ENCODE measurements at regions not wholly inside any gene's neighbourhood (a gene's known extent, or its start where the extent isn't known, plus 50 kb on each side); places are given as distances from the start of the nearest gene placed in this dataset.

GRCh38 chr1:22315315-22316078, 136.2 kb upstream of the ZBTB40 start:
- no peak overlapping the region for H3K4me3 ChIP-seq (ENCODE audit: low read depth, low read length)
- peak; percentile 47 for DNase-seq
- no peaks in the 10 kb centered on the region for H3K9me3 ChIP-seq
- H3K27me3 ChIP-seq = no peaks in the 10 kb centered on the region
- no peak for TF ChIP-seq CTCF (IDR thresholded peaks at IDR 0.05; ENCODE audit: low read depth, low read length)
- peaks cover 14% of the 10 kb centered on the region for H3K4me1 ChIP-seq
- H3K36me3 ChIP-seq = no peaks in the 10 kb centered on the region

GRCh38 chr1:22317231-22317919, 134.3 kb upstream of the ZBTB40 start:
- TF ChIP-seq CTCF (IDR thresholded peaks at IDR 0.05; ENCODE audit: low read depth, low read length) = peak; percentile 54
- DNase-seq = peak; percentile 52

GRCh38 chr1:22317920-22318243, 133.8 kb upstream of the ZBTB40 start:
- no peak for DNase-seq
- Histone ChIP-seq H3K27me3 (no peaks in the 10 kb centered on the region), H3K4me3 (ENCODE audit: low read depth, low read length) (no peak overlapping the region), H3K4me1 (peaks cover 14% of the 10 kb centered on the region), H3K36me3 (no peaks in the 10 kb centered on the region), H3K9me3 (no peaks in the 10 kb centered on the region)
- no peak for TF ChIP-seq CTCF (IDR thresholded peaks at IDR 0.05; ENCODE audit: low read depth, low read length)

More at GRCh38 chr1:22317231-22317919, 134.3 kb upstream of the ZBTB40 start:
- Histone ChIP-seq H3K9me3 (no peaks in the 10 kb centered on the region), H3K36me3 (no peaks in the 10 kb centered on the region), H3K4me3 (ENCODE audit: low read depth, low read length) (no peak overlapping the region), H3K4me1 (peaks cover 14% of the 10 kb centered on the region), H3K27me3 (no peaks in the 10 kb centered on the region)

GRCh38 chr1:22318279-22318981, 133.2 kb upstream of the ZBTB40 start:
- peaks cover 14% of the 10 kb centered on the region for H3K4me1 ChIP-seq
- no peak overlapping the region for H3K4me3 ChIP-seq (ENCODE audit: low read depth, low read length)
- no peaks in the 10 kb centered on the region for H3K9me3 ChIP-seq
- no peaks in the 10 kb centered on the region for H3K27me3 ChIP-seq
- no peak for TF ChIP-seq CTCF (IDR thresholded peaks at IDR 0.05; ENCODE audit: low read depth, low read length)
- no peaks in the 10 kb centered on the region for H3K36me3 ChIP-seq
- DNase-seq = peak; percentile 91

GRCh38 chr1:22319608-22320007, 132.0 kb upstream of the ZBTB40 start:
- no peak overlapping the region for H3K4me3 ChIP-seq (ENCODE audit: low read depth, low read length)
- no peaks in the 10 kb centered on the region for H3K27me3 ChIP-seq
- no peak for TF ChIP-seq CTCF (IDR thresholded peaks at IDR 0.05; ENCODE audit: low read depth, low read length)
- peaks cover 14% of the 10 kb centered on the region for H3K4me1 ChIP-seq
- H3K9me3 ChIP-seq = no peaks in the 10 kb centered on the region
- H3K36me3 ChIP-seq = no peaks in the 10 kb centered on the region
- no peak for DNase-seq

All from BE2C (cell line).